HG03342 (cell line): ENCODE measurements at regions not wholly inside any gene's neighbourhood (a gene's known extent, or its start where the extent isn't known, plus 50 kb on each side); places are given as distances from the start of the nearest gene placed in this dataset.

Experiments used
- ATAC-seq: cut with Tn5 transposase; IDR thresholded peaks from one replicate; pipeline ENCODE4 v1.9.1; 2021; ENCODE audit warnings: mild to moderate bottlenecking, moderate library complexity; ENCODE audit not compliant: unreplicated experiment

DNA sequence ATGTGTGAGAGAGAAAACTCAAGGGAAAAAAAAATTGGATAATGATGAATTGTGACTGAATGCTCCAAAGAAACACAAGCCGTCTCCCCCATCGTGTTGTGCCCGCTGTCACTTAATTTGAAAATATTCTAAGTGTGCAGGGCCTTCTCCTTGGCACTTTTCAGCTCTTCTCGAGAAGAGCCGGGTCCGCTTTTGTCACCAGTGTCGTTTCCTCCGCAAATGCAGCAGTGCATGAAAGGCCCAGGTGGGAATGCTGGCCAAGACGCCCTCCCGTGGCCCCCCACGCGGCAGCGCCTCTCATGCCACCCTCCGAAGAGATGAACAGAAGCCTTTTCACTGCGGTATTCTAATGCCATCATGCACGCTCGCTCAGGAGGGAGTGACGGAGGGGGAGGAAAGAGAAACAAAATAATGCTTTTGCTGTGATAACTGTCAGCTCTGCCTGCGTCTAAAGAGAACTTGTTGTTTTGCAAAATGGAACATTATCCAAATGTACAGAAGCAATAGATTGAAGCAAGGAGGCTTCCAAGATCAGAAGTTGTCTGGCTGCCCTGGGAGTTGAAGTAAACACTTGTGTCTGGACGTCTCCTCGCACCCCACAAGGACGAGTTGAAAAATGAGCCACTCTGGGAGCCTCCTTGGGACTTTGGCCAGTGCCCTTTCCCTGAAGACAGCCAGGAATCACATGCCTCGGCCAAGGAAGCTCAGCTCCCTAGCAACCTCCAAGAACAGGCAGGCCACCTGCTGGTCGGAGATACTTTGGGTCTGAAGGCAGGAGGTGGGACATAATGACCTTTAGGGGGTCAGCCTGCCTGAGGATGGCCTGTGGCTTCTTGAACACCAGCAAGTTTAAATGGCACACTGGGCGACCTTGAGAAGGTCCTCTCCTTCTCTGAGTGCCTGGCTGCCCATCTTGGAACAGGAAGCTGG is 166.1 kb upstream of the ZC3H12A start:
- ATAC-seq: no peak

DNA sequence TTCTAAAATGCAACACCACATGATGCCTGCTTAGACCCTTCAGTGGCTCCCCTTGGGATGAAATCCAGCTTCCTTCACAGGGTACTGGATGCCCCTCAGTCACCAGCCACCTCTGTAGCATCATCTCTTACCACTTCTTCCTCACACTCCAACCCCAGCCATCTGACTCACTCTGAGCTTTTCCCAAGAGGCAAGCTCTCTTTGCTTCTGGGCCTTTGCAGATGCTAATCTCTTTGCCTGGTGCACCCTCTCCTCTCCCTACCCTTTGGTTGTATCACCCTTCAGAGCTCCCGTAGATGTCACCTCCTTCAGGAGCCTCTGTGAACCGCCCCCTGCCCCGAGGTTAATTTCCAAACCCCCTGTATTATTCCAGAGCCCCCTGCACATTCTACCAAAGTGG is 164.8 kb upstream of the ZC3H12A start:
- no peak for ATAC-seq

DNA sequence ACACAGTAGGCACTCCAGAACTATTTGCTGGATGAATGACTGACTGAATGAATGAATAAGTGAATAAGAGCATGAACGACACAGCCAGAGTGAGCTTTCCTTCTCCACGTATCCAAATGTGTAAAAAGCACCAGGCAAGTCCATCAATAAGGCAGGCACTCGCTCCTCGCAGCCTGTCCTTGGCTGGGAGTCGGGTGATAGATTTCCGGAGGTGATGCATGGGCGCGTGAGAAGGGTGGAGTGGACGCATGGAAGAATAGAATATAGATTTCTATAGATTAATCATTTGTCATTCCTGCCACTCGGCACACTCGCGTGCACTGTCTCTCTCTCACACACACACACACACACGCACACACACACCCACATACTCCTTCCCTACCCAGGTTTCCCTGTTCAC is 164.3 kb upstream of the ZC3H12A start:
- ATAC-seq: no peak

DNA sequence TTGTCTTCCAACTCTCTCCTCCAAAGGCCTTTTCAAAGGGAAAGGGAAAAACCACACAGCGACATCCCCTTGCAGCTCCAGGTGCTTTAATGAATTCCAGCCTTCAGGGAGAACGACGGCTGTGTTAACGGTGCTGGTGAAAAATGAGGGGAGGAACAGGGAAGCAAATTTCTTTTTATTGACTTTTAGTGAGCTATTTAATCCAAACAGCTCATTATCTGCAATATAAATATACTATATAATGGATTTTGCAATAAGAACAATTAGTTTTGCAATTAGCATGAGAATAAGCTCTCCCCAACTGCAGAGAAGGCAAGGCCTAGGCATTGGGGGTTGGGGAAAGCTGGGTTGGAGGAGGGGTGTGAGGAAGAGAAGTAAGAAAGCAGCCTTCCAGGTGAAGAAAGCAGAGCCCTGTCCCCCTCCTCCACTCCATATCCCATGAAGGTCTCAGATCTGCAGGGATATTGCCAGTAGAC is 159.0 kb upstream of the ZC3H12A start:
- ATAC-seq: no peak

DNA sequence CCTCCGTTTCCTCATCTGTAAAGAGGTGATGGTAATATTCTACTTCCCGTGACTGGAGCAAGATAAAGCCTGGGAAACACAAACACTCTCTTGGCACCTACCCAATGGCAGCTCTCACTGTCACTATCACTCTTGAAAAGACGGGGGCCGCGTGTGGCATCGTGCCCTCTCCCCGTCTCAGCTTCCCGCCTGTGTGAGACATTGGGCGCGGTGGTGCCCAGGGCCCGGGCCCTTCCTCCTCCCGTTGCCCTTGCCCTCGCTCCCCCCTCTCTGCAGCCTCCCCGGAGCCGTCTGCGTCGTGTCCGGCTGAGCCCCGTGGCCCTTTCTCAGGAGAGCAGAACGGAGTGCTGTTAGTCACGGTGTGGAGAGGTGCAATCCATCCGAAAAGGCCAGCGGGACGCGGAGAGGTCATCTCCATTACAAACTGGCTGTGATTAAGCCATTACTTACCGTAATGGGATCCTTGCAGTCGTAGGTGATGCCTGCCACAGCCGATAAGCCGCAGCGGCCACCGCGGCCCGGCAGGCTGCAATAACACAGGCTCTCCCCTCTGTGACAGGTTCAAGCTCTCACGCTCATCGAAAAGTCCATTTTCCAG is 156.4 kb upstream of the ZC3H12A start:
- no peak for ATAC-seq

DNA sequence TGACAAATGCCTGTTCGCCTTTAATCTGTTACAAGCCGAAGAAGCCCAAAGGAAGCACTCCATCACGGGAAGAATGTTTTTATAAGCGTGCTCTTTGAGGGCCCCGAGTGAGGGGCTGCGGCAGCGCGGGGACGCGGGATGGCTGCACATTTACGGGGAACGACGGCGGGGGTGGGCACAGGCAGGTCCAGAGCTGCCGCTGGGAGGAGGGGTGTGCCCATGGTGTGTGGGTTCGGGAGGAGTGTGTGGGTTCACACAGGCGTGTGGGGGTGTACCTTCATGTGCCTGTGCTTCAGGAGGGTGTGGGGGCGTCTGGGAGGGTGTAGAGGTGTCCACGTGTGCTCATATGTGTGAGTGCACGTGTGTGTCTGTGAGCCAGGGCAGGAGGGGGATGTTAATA is 155.9 kb upstream of the ZC3H12A start:
- no peak for ATAC-seq

DNA sequence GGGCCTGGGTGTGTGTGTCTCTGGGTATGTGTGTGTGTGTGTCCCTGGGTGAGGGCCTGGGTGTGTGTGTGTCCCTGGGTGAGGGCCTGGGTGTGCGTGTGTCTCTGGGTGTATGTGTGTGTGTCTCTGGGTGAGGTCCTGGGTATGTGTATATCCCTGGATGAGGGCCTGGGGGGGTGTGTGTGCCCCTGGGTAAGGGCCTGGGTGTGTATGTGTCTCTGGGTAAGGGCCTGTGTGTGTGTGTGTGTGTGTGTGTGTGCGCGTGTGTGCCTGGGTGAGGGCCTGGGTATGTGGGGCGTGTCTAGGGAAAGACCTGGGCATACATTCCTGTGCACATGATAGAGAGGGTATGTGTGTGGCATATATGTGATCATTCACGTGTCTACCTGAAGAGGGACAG is 155.1 kb upstream of the ZC3H12A start:
- ATAC-seq: no peak

DNA sequence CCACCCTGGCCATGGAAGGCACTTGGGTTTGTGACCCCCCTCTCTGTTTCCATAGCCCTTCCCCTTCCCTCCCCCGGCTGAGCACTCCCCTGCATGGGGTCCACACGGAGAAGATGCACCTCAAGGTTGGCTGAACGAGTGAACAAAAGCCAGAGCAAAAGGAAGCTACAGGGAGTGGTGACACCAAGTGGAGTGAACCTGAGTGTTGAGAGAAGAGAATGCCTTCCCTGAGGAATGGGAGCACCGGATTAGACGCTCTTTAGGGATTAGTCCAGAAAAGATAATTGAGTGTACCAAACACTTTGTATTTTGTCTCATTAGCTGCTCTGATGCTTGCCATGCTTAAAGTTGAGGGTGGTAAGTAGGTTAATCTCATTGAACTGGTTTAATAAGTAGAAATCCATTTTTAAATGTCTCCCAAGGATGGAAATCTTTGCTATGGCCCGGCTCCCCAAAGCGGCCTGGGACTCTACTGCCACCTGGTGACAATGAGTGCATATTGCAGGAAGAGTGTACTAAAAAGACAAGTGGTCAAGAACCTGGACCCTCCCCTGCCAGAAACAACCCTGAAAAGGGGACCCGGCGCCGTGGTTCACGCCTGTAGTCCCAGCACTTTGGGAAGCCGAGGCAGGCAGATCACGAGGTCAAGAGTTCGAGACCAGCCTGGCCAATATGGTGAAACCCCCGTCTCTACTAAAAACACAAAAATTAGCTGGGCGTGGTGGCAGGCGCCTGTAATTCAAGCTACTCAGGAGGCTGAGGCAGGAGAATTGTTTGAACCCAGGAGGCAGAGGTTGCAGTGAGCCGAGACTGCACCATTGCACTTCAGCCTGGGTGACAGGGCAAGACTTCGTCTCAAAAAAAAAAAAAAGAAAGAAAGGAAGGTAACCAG is 150.6 kb upstream of the ZC3H12A start:
- ATAC-seq: no peak

DNA sequence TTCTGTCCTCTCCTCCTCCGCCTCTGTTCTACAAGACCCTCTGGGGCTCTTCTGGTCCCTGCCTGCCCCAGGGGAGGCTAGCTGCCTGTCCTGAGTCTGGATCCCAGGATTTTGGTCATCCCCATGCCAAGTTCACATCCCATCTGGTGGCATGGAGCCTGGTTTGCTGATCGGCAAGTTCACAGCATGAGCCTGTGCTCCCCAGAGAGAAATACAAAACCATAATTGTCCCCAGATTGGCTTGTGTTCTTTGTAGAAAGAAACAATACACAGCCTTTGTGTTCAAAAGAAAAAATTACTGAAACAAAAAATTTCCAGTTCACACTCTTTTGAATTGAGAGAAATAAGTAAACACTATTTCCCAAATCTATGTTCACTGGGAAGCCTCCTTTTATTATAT is 149.4 kb upstream of the ZC3H12A start:
- no peak for ATAC-seq

DNA sequence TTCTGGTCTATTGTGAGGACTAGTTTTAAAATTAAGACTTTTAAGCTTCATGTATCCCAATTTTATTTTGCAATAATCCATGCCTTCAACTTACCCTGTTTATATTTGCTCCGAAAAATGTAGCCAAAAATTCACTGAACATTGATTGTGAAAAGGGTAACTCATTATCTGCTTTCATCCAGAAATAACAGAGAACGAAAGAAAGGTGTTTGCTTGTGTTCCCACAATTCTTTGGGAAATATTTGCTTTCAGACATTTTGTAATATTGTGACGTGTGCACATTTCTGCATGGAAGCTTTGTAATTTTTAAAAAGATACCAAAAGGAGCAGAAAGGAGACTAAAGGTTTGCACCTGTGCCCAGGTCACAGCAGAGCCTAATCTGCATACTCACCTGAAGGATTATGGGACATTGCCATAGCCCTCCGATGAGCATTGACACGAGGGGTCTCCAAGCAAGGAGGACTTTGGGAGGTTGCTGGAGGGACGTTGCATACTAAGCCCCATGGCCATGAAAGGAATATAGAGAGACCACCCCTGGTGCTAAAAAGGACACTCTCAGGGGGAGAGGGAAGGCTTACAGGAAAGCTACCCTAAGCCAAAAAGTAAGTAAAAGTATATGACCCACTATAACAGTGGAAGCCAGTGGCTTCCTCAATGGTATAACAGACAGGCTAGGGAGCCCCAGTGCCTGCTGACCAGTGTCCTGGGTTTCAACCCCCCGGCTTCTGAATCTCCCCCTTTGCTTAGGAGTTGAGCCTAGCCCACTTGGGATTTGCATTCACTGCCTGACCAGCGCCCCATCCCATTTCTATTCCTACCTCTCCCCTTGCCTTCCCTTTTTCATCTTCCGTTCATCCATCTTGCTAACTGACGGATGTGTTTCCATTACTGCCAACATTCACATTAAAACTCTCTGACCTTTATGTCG is 148.6 kb upstream of the ZC3H12A start:
- ATAC-seq: no peak

DNA sequence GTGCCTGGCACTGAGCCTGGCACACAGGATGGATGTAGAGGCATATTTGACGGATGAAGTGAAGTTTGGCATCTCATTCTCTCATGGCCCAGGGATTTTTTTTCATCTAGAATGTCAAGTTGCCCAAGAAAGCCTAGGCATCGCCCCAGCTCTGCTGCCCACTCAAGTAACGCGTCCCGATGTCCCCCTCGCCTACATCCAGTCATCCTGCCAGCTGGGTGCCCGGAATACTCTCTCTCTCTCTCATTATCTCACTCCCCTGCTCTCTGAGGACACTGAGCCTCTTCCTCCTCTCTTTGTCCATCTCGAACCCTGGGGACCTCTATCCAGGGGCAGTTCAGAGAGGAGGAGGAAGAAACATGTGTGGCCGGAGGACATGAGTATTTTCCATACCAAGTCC is 142.3 kb upstream of the ZC3H12A start:
- no peak for ATAC-seq

DNA sequence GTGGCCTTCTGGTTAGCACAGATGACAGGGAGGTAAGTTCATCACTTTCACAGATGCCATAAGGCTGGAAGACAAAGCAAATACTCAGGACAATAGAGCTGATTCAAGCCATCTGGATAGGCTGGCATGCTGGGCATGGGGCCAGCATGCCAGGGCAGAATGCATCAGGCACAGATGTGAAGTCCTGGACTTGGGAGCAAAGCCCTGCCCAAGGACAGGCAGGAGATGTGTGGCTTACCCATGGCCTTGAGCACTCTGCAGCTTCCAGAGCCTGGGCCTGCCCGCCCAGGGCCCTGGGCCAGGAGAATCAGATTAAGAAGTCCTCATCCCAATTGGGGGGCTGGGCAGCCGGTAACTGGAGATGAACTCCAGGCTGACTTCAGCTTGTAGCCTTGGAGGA is 135.7 kb upstream of the ZC3H12A start:
- ATAC-seq: no peak

DNA sequence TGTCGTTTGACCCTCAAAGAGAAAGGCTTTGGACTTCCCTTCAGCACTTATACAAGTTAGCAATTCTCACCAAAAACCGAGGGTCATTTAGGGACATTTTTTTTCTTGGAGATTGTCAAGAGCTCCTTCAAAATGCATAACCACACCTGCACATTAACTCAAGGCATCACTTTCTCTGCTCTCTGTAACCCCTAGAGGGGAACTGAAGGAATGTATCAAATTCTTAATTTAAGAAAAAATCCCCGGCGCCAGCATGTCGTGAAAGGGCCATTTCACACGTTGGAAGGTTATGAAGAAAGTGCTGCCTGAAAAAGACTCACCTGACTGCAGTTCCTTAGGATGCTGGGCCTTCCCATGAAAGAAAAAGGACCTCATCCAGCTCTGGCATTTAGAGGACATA is 131.6 kb upstream of the ZC3H12A start:
- no peak for ATAC-seq

DNA sequence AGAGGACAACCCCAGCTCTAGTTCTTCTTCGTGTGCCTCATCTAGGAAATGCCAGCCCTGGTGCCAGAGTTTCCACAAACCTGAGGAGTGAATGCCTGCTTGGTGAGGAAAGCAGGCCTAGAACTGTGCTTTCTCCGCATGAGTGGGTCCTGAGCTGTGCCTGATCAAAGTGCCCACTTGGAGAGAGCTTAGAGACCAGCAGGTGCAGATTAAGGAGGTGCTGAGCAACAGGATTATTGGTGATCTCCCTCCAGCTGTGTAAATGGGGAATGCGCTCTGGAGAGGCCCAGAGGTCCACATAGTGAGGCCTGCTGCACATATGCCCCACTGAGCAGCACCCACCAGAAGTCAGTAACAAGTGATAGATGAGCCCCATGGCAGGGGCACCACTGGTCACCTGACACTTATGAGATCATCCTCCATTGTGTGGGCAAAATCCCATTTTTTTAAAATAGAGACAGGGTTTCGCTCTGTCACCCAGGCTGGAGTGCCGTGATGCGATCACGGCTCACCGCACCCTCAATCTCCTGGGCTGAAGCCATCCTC is 127.2 kb upstream of the ZC3H12A start:
- no peak for ATAC-seq

DNA sequence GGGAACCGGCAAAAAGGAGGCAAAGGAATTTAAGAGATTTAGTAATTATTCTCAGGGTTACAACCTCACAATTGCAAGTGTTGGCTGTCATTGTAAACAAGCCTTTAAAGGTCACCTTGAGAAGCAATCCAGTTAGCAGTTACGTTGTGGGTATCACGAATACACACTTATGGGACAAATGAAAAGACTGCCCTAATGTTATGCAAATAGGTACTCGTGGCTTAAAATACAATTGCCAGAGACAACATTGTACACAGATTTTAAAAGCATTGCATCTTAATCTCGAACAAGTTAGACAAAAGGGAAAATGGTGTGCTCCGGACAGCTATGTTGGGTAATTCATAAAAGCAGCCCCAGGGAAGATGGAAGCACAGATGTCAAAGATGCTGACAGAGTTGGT is 120.5 kb upstream of the ZC3H12A start:
- ATAC-seq: no peak

DNA sequence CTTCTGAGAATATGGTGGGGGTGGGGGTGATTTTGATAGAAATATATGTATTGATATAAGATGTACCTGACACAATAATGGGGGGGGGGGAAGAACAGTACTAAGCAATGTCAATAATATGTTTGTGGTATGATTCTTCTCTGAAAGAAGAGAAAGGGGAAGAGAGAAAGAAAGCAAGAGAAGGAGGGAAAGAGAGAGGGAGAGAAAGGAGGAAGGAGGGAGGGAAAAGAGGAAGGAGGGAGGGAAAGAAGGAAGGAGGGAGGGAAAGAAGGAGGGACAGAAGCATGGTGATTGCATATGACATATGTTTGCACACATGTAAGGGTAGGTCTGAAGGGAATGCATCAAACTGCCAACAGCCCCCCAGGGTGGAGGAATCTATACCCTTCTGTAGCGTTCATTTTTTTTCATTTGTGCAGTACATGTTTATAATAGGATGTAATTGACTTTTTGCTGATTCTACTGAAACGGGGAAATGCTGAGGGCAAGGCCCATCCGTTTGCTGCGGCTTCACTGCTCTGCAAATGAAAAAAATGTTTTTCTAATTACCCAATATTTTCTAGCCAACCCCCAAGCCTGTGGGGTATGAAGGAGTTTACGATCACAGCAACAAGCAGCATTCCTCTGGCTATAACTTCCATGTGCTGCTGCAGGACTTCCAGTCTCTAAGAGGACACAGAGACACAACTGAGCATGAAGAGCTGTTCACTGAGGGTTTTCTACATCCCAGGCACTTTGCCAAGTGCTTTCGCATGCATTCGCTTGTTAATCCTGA is 119.3 kb upstream of the ZC3H12A start:
- ATAC-seq: no peak

DNA sequence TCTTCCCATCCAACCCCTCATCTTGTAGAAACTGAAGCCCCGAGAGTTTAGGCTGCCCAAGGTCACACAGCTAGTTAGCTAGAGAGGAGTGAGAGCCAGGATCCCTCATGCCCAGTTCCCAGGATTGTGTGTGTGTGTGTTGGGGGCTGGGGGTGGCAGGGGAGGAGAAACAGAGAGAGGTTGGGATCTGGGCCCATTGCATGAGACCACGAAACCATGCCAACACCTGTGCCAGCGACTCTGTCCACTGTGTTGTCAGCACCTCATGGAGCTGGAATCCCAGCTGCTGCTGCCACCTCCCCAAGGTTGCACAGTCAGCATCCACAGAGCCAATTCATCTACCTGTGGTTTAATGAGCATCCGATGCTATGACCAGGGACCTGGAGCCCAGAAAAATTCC is 115.4 kb upstream of the ZC3H12A start:
- no peak for ATAC-seq

DNA sequence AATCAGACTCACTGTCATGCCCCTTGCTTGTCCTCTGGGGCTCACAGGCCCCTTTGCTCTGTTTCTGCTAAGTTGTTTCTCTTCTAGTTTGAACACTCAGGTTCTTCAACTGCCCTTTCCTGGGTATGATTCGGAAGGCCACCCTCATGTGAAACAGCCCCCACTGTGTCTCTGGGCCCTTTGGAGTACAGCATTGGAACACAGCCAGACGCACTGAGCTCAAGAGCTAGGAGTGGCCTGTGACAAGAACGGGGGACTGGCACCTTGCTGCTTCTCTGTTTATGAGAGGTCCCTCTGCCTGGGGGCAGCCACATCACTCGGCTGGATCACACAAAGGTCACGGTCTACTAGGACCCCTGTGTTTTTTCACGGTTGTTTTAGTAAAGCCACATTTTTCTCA is 114.4 kb upstream of the ZC3H12A start:
- no peak for ATAC-seq
